IMR-90 (cell line): ENCODE measurements at regions not wholly inside any gene's neighbourhood (a gene's known extent, or its start where the extent isn't known, plus 50 kb on each side); places are given as distances from the start of the nearest gene placed in this dataset.

Source experiments
- ATAC-seq: fragments of 200-7000 bp; cut with Tn5 transposase; 2 replicates; pipeline ENCODE4 v1.9.1; 2020; ENCODE audit warnings: low read depth, mild to moderate bottlenecking, moderate library complexity
- BruUV-seq: library from RNA; stranded (reverse); fragments of 400-500 nt; replicated peaks from 2 replicates; lab custom pipeline; 2021; lab: Mats Ljungman, UMichigan
- CTCF ChIA-PET: fragments of 300-600 bp; formaldehyde crosslinking; extraction: SDS; loops from one replicate; lab custom pipeline; 2021; ENCODE audit warnings: antibody characterized with exemption; lab: Yijun Ruan, JAX
- POLR2A ChIA-PET: fragments of 300-600 bp; sonication (Branson Sonifier 250); formaldehyde crosslinking; loops from one replicate; lab custom pipeline; 2022; ENCODE audit warnings: antibody characterized with exemption; ENCODE audit not compliant: unreplicated experiment; lab: Charles Lee
- DNase-seq: peaks from one replicate; pipeline ENCODE4 v3.0.0; 2013
- H2AFZ ChIP-seq: replicated peaks from 2 replicates; pipeline ENCODE3; 2013; ENCODE audit warnings: low read length, mild to moderate bottlenecking; ENCODE audit not compliant: poor library complexity
- H2AK5ac ChIP-seq: 2 replicates; pipeline ENCODE4 v1.6.1; 2013; ENCODE audit warnings: low read depth, low read length, inconsistent platforms
- H2AK9ac ChIP-seq: replicated peaks from 2 replicates; pipeline ENCODE3; 2013; ENCODE audit warnings: mild to moderate bottlenecking, low read depth, low read length, moderate library complexity; ENCODE audit not compliant: poor library complexity
- H2BK120ac ChIP-seq: 2 replicates; pipeline ENCODE4 v1.6.1; 2013; ENCODE audit warnings: low read depth, low read length, inconsistent platforms
- H2BK15ac ChIP-seq: 3 replicates; pipeline ENCODE4 v1.6.1; 2013; ENCODE audit warnings: low read depth, low read length, inconsistent platforms
- H2BK20ac ChIP-seq: 2 replicates; pipeline ENCODE4 v1.6.1; 2013; ENCODE audit warnings: low read depth, mild to moderate bottlenecking, inconsistent platforms, low read length, moderate library complexity
- H2BK5ac ChIP-seq: 2 replicates; pipeline ENCODE4 v1.6.1; 2013; ENCODE audit warnings: mild to moderate bottlenecking, low read depth, low read length, inconsistent platforms; ENCODE audit not compliant: poor library complexity, severe bottlenecking
- H3K14ac ChIP-seq: replicated peaks from 2 replicates; pipeline ENCODE4 v1.6.1; 2013; ENCODE audit warnings: low read depth, low read length, inconsistent platforms
- H3K18ac ChIP-seq: 2 replicates; pipeline ENCODE4 v1.6.1; 2013; ENCODE audit warnings: low read depth, low read length, control low read depth
- H3K23ac ChIP-seq: 2 replicates; pipeline ENCODE4 v1.6.1; 2013; ENCODE audit warnings: low read depth, low read length, inconsistent platforms
- H3K27ac ChIP-seq: 2 replicates; pipeline ENCODE4 v1.5.1; 2013; ENCODE audit warnings: mild to moderate bottlenecking, control low read depth, low read length; ENCODE audit not compliant: insufficient read depth
- H3K27me3 ChIP-seq: 2 replicates; pipeline ENCODE4 v1.6.1; 2013; ENCODE audit warnings: low read length; ENCODE audit not compliant: control insufficient read depth, insufficient read depth
- H3K36me3 ChIP-seq: 2 replicates; pipeline ENCODE4 v1.6.1; 2013; ENCODE audit warnings: low read length, mixed read lengths; ENCODE audit not compliant: control insufficient read depth, insufficient read depth
- H3K4ac ChIP-seq: 2 replicates; pipeline ENCODE4 v1.6.1; 2013; ENCODE audit warnings: low read depth, low read length, inconsistent platforms
- H3K4me1 ChIP-seq: 2 replicates; pipeline ENCODE4 v1.6.1; 2013; ENCODE audit warnings: low read length, mixed read lengths; ENCODE audit not compliant: control insufficient read depth, insufficient read depth
- H3K4me2 ChIP-seq: 2 replicates; pipeline ENCODE4 v1.6.1; 2013; ENCODE audit warnings: low read depth, mild to moderate bottlenecking, control low read depth, low read length, moderate library complexity
- H3K4me3 ChIP-seq: 2 replicates; pipeline ENCODE4 v1.5.1; 2013; ENCODE audit warnings: low read depth, mild to moderate bottlenecking, control low read depth, low read length, moderate library complexity; ENCODE audit not compliant: insufficient read depth
- H3K56ac ChIP-seq: 2 replicates; pipeline ENCODE4 v1.6.1; 2013; ENCODE audit warnings: low read length, inconsistent platforms; ENCODE audit not compliant: insufficient read depth; ENCODE audit errors: extremely low read depth
- H3K79me1 ChIP-seq, 2 experiments: 2 replicates each; pipeline ENCODE4 v1.6.1; 2013; ENCODE audit warnings: low read length in 2 of 2, inconsistent platforms in 1 of 2, low read depth in 1 of 2
- H3K9ac ChIP-seq: 2 replicates; pipeline ENCODE4 v1.6.1; 2013; ENCODE audit warnings: low read depth, low read length, control low read depth
- H3K9me1 ChIP-seq: 2 replicates; pipeline ENCODE4 v1.6.1; 2013; ENCODE audit warnings: low read length, inconsistent platforms; ENCODE audit not compliant: insufficient read depth
- H3K9me3 ChIP-seq: 2 replicates; pipeline ENCODE4 v1.6.1; 2013; ENCODE audit warnings: low read length; ENCODE audit not compliant: control insufficient read depth, insufficient read depth
- H4K20me1 ChIP-seq: 2 replicates; pipeline ENCODE4 v1.6.1; 2013; ENCODE audit warnings: low read length, inconsistent platforms; ENCODE audit not compliant: insufficient read depth
- H4K5ac ChIP-seq: 2 replicates; pipeline ENCODE4 v1.6.1; 2013; ENCODE audit warnings: mild to moderate bottlenecking, low read depth, low read length, control low read depth
- H4K8ac ChIP-seq, 2 experiments: 2 replicates each; pipeline ENCODE4 v1.6.1; 2013; ENCODE audit warnings: low read depth in 2 of 2, low read length in 2 of 2, control low read depth in 1 of 2, inconsistent platforms in 1 of 2
- H4K91ac ChIP-seq: 2 replicates; pipeline ENCODE4 v1.6.1; 2013; ENCODE audit warnings: low read depth, low read length, inconsistent platforms; ENCODE audit not compliant: insufficient read depth
- BHLHE40 ChIP-seq: fragments of 150-350 bp; IDR thresholded peaks from 2 replicates; pipeline ENCODE4 v1.6.1; 2016; ENCODE audit warnings: mild to moderate bottlenecking, low read depth, low read length
- CEBPB ChIP-seq: IDR thresholded peaks from 2 replicates; pipeline ENCODE4 v1.6.1; 2012; ENCODE audit warnings: low read depth, low read length, improper control_type of control experiment
- FOS ChIP-seq: fragments of 150-350 bp; IDR thresholded peaks from 2 replicates; pipeline ENCODE4 v1.6.1; 2016; ENCODE audit warnings: low read depth, low read length
- MAFK ChIP-seq: IDR thresholded peaks from 2 replicates; pipeline ENCODE4 v1.6.1; 2012; ENCODE audit warnings: low read depth, low read length, improper control_type of control experiment
- MXI1 ChIP-seq: IDR thresholded peaks from 2 replicates; pipeline ENCODE4 v1.6.1; 2012; ENCODE audit warnings: low read depth, mild to moderate bottlenecking, low read length, moderate library complexity, borderline replicate concordance
- NFE2L2 ChIP-seq: fragments of 150-350 bp; IDR thresholded peaks from 2 replicates; pipeline ENCODE4 v1.6.1; 2016; ENCODE audit warnings: low read depth, mild to moderate bottlenecking, low read length
- SMC3 ChIP-seq: fragments of 150-350 bp; IDR thresholded peaks from 2 replicates; pipeline ENCODE4 v1.6.1; 2016; ENCODE audit warnings: low read depth, mild to moderate bottlenecking, antibody characterized with exemption, low read length, moderate library complexity
- WGBS, 2 experiments: methylation state at CpG; one replicate each; pipeline versions ENCODE4 v1.1.5 to v1.1.7; 2013; ENCODE audit warnings: missing lambda C conversion rate in 2 of 2; ENCODE audit not compliant: insufficient read length in 1 of 2; ENCODE audit errors: extremely low coverage in 2 of 2; 5-methylcytosine and 5-hydroxymethylcytosine counted together
- dilution Hi-C: fragments of 300-500 bp; cut with HindIII; formaldehyde crosslinking; loops from one replicate; pipeline ENCODE4 v1.14.3; 2018; ENCODE audit warnings: low sequenced_read_pairs; ENCODE audit not compliant: unreplicated experiment
- in situ Hi-C: fragments of 300-500 bp; cut with MboI; formaldehyde crosslinking; loops from 3 replicates; pipeline ENCODE4 v1.14.3; 2019; ENCODE audit warnings: low sequenced_read_pairs, inconsistent platforms, mixed read lengths
- intact Hi-C: fragments of 100-400 bp; cut with micrococcal nuclease; formaldehyde crosslinking; loops from 2 replicates; pipeline ENCODE4 v1.10.0; 2022

DNA sequence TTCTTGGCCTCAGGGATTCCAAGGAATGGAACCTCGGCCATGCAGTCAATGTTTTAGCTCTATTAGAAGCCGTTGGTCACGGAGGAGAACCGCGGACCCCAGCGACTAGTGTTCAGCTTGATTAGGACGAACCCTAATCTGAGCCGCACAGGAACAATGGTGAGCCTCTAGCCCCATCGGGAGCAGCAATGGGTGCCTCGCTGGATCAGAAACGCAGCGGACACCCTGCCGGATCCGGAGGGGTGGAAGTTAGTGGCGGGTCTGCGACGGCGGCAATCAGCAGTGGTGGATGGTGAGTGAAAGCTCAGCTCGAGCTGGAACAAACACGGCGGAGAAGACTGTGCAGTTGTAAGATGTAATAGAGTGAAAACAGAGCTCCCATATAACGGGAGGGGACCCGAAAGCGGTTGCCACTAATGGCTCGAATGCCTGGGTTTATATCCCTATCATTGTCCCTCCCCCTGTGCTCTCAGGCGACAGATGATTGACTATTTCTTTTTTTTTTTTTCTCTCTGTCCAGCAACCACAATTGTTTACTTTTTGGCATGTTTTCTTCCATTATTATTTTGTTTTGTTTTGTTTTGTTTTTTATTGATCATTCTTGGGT lies 127.7 kb downstream of the ZNF664 start:
- no peak overlapping the region for H3K4me3 ChIP-seq
- no peaks in the 10 kb centered on the region for H3K36me3 ChIP-seq
- DNase-seq: no peak
- CTCF ChIA-PET: no interaction called here
- no peak overlapping the region for H3K18ac ChIP-seq
- no peak overlapping the region for H3K9ac ChIP-seq
- H3K56ac ChIP-seq: no peak overlapping the region
- H2AFZ ChIP-seq: no peak overlapping the region
- no peaks in the 10 kb centered on the region for H4K20me1 ChIP-seq
- H3K4ac ChIP-seq: no peak overlapping the region
- ATAC-seq: no peak
- no peak overlapping the region for H2AK5ac ChIP-seq
- no peak overlapping the region for H4K8ac ChIP-seq
- H3K4me2 ChIP-seq: no peak overlapping the region
- no peak overlapping the region for H2AK9ac ChIP-seq
- no peak overlapping the region for H3K23ac ChIP-seq
- H2BK120ac ChIP-seq: no peak overlapping the region
- peaks cover 34% of the 10 kb centered on the region for H3K27me3 ChIP-seq
- no TSS peak for BruUV-seq
- in situ Hi-C loops (no loop called here), dilution Hi-C loops (no loop called here), intact Hi-C loops (no loop called here)
- H3K9me3 ChIP-seq: no peaks in the 10 kb centered on the region
- no peak overlapping the region for H3K27ac ChIP-seq
- H3K14ac ChIP-seq: no peak overlapping the region
- POLR2A ChIA-PET: no interaction called here
- H3K79me1 ChIP-seq: no peaks in the 10 kb centered on the region
- TF ChIP-seq BHLHE40: no peak
- TF ChIP-seq MXI1: no peak
- TF ChIP-seq FOS: no peak
- no peak for TF ChIP-seq SMC3
- no peak for TF ChIP-seq NFE2L2
- TF ChIP-seq MAFK: no peak
- no peak for TF ChIP-seq CEBPB
- H3K4me1 ChIP-seq: no peaks in the 10 kb centered on the region
- H4K91ac ChIP-seq: no peak overlapping the region
- H2BK5ac ChIP-seq: no peak overlapping the region
- H3K9me1 ChIP-seq: no peaks in the 10 kb centered on the region
- H2BK15ac ChIP-seq: no peak overlapping the region
- no peak overlapping the region for H4K5ac ChIP-seq
- WGBS, 2 experiments: 72% methylated on average over 8 of the region's 26 CpGs; no CpG with 5 or more reads in 1 of the 2 experiments
- H2BK20ac ChIP-seq: no peak overlapping the region
